GM18870 (cell line): ENCODE measurements at regions not wholly inside any gene's neighbourhood (a gene's known extent, or its start where the extent isn't known, plus 50 kb on each side); places are given as distances from the start of the nearest gene placed in this dataset.
"Not testable (repeated sequence)": the region's sequence is repeated elsewhere in the genome, so short reads cannot be mapped to it uniquely, and the experiment has no call there.

Experiments used
- ATAC-seq: cut with Tn5 transposase; IDR thresholded peaks from one replicate; pipeline ENCODE4 v1.9.1; 2021; ENCODE audit warnings: moderate library complexity; ENCODE audit not compliant: unreplicated experiment

GRCh38 chr2:56018267-56018666, 94.7 kb upstream of the EFEMP1 start:
- ATAC-seq: no peak

GRCh38 chr2:56021136-56021474, 97.5 kb upstream of the EFEMP1 start:
- no peak for ATAC-seq

GRCh38 chr2:56021579-56021978, 98.0 kb upstream of the EFEMP1 start:
- no peak for ATAC-seq

GRCh38 chr2:56025469-56026193, 102.0 kb upstream of the EFEMP1 start:
- no peak for ATAC-seq

- no peak for ATAC-seq
These were observed 103.2 kb upstream of the EFEMP1 start for GRCh38 chr2:56026828-56027227.

GRCh38 chr2:56030062-56030461, 106.5 kb upstream of the EFEMP1 start:
- ATAC-seq: no peak

- no peak for ATAC-seq
These were observed 107.3 kb upstream of the EFEMP1 start for GRCh38 chr2:56030901-56031300.

GRCh38 chr2:56034258-56034657, 110.7 kb upstream of the EFEMP1 start:
- ATAC-seq: no peak

- ATAC-seq: no peak
These were observed 116.6 kb upstream of the EFEMP1 start for GRCh38 chr2:56040189-56040588.

- ATAC-seq: no peak
These were observed 117.3 kb upstream of the EFEMP1 start for GRCh38 chr2:56040834-56041233.

GRCh38 chr2:56047136-56047535, 123.6 kb upstream of the EFEMP1 start:
- ATAC-seq: no peak

- ATAC-seq: no peak
These were observed 125.8 kb upstream of the EFEMP1 start for GRCh38 chr2:56049233-56049845.

GRCh38 chr2:56053679-56054078, 130.1 kb upstream of the EFEMP1 start:
- no peak for ATAC-seq

GRCh38 chr2:56055405-56055804, 128.4 kb upstream of the CCDC85A start:
- ATAC-seq: no peak

- ATAC-seq: not testable (repeated sequence)
These were observed 122.5 kb upstream of the CCDC85A start for GRCh38 chr2:56061327-56061726.

- ATAC-seq: no peak
These were observed 115.0 kb upstream of the CCDC85A start for GRCh38 chr2:56068746-56069145.

- ATAC-seq: no peak
These were observed 106.4 kb upstream of the CCDC85A start for GRCh38 chr2:56077359-56077915.

GRCh38 chr2:56082665-56083064, 101.1 kb upstream of the CCDC85A start:
- ATAC-seq: no peak

GRCh38 chr2:56084111-56084901, 99.5 kb upstream of the CCDC85A start:
- no peak for ATAC-seq

GRCh38 chr2:56086336-56086735, 97.5 kb upstream of the CCDC85A start:
- ATAC-seq: no peak

- ATAC-seq: no peak
These were observed 95.4 kb upstream of the CCDC85A start for GRCh38 chr2:56088411-56088810.

- no peak for ATAC-seq
These were observed 93.9 kb upstream of the CCDC85A start for GRCh38 chr2:56089931-56090330.
